MCF 10A (cell line): ENCODE measurements at regions not wholly inside any gene's neighbourhood (a gene's known extent, or its start where the extent isn't known, plus 50 kb on each side); places are given as distances from the start of the nearest gene placed in this dataset.

Source experiments
- BruUV-seq: library from RNA; stranded (reverse); fragments of 400-500 nt; replicated peaks from 2 replicates; lab custom pipeline; 2021; lab: Mats Ljungman, UMichigan
- CTCF ChIA-PET: fragments of 300-600 bp; sonication (Branson Sonifier 250); formaldehyde crosslinking; extraction: SDS; loops from one replicate; lab custom pipeline; 2021; ENCODE audit warnings: antibody characterized with exemption, inconsistent platforms; lab: Yijun Ruan, JAX
- POLR2A ChIA-PET: fragments of 300-600, 350-650 bp; sonication (Branson Sonifier 250); formaldehyde crosslinking; extraction: SDS; loops from one replicate; lab custom pipeline; 2020; ENCODE audit warnings: antibody characterized with exemption, inconsistent platforms; lab: Yijun Ruan, JAX
- DNase-seq: peaks from one replicate; pipeline ENCODE4 v3.0.0-alpha.2; 2018; ENCODE audit not compliant: unreplicated experiment
- H3K27ac Mint-ChIP-seq: one replicate; pipeline ENCODE4 v1.8.0; 2022; ENCODE audit warnings: mild to moderate bottlenecking, low read depth, mixed read lengths; ENCODE audit not compliant: unreplicated experiment
- H3K27me3 Mint-ChIP-seq: one replicate; pipeline ENCODE4 v1.8.0; 2022; ENCODE audit warnings: mixed read lengths; ENCODE audit not compliant: insufficient read depth, unreplicated experiment
- H3K36me3 Mint-ChIP-seq: one replicate; pipeline ENCODE4 v1.8.0; 2022; ENCODE audit warnings: mild to moderate bottlenecking, moderate library complexity, mixed read lengths; ENCODE audit not compliant: insufficient read depth, unreplicated experiment
- H3K4me1 Mint-ChIP-seq: one replicate; pipeline ENCODE4 v1.8.0; 2022; ENCODE audit warnings: mixed read lengths; ENCODE audit not compliant: insufficient read depth, unreplicated experiment
- H3K4me3 Mint-ChIP-seq: one replicate; pipeline ENCODE4 v1.8.0; 2022; ENCODE audit warnings: mild to moderate bottlenecking, moderate library complexity, mixed read lengths; ENCODE audit not compliant: unreplicated experiment
- H3K9me3 Mint-ChIP-seq: one replicate; pipeline ENCODE4 v1.8.0; 2022; ENCODE audit warnings: mixed read lengths; ENCODE audit not compliant: unreplicated experiment
- CTCF ChIP-seq: fragments of 200-600 bp; IDR thresholded peaks from one replicate; pipeline ENCODE4 v1.8.0; 2022; ENCODE audit warnings: antibody characterized with exemption, mild to moderate bottlenecking; ENCODE audit not compliant: unreplicated experiment
- intact Hi-C: fragments of 100-400 bp; cut with micrococcal nuclease; formaldehyde crosslinking; loops from 2 replicates; pipeline ENCODE4 v1.14.1; 2022

- Mint-ChIP-seq H3K36me3 (no peaks in the 10 kb centered on the region), H3K27ac (no peak overlapping the region), H3K27me3 (no peaks in the 10 kb centered on the region), H3K9me3 (no peaks in the 10 kb centered on the region), H3K4me1 (no peaks in the 10 kb centered on the region), H3K4me3 (no peak overlapping the region)
- POLR2A ChIA-PET, result interaction anchor here (1.1 kb wide), 1 partner anchor 16 kb away, joined by 3 read pairs; no protein-coding TSS in a partner anchor
- intact Hi-C loops, result no loop called here
- TF ChIP-seq CTCF, result no peak
- no peak for DNase-seq
- CTCF ChIA-PET, result no interaction called here
- BruUV-seq, result no TSS peak
Measured at GRCh38 chr13:65937251-65937650, 1292.9 kb downstream of the PCDH9 start.

- DNase-seq, result no peak
- Mint-ChIP-seq H3K27ac (peak overlapping the region; percentile 18), H3K27me3 (no peaks in the 10 kb centered on the region), H3K9me3 (no peaks in the 10 kb centered on the region), H3K4me3 (no peak overlapping the region), H3K36me3 (no peaks in the 10 kb centered on the region), H3K4me1 (no peaks in the 10 kb centered on the region)
- ChIA-PET POLR2A (no interaction called here), CTCF (no interaction called here)
- no TSS peak for BruUV-seq
- intact Hi-C loops, result no loop called here
- TF ChIP-seq CTCF, result no peak
Measured at GRCh38 chr13:65936249-65936648, 1293.9 kb downstream of the PCDH9 start.

- DNase-seq, result peak; percentile 51
- no peaks in the 10 kb centered on the region for H3K4me1 Mint-ChIP-seq
Measured at GRCh38 chr13:65932587-65933239, 1297.4 kb downstream of the PCDH9 start.

GRCh38 chr13:65932013-65932412, 1298.1 kb downstream of the PCDH9 start:
- intact Hi-C loops, result no loop called here
- Mint-ChIP-seq H3K27ac (no peak overlapping the region), H3K36me3 (no peaks in the 10 kb centered on the region), H3K4me1 (no peaks in the 10 kb centered on the region), H3K27me3 (no peaks in the 10 kb centered on the region), H3K4me3 (no peak overlapping the region), H3K9me3 (no peaks in the 10 kb centered on the region)
- CTCF ChIA-PET, result no interaction called here
- TF ChIP-seq CTCF, result no peak
- POLR2A ChIA-PET, result interaction anchor here (0.6 kb wide), 1 partner anchor 1217 kb away, joined by 4 read pairs; no protein-coding TSS in a partner anchor
- BruUV-seq, result no TSS peak
- no peak for DNase-seq

More at GRCh38 chr13:65932587-65933239, 1297.4 kb downstream of the PCDH9 start:
- no peak for TF ChIP-seq CTCF
- CTCF ChIA-PET, result interaction anchor here (1.0 kb wide), 1 partner anchor 9 kb away, joined by 4 read pairs; no protein-coding TSS in a partner anchor
- BruUV-seq, result no TSS peak
- H3K27ac Mint-ChIP-seq, result no peak overlapping the region
- no peaks in the 10 kb centered on the region for H3K27me3 Mint-ChIP-seq
- no peaks in the 10 kb centered on the region for H3K9me3 Mint-ChIP-seq
- intact Hi-C loops, result no loop called here
- H3K4me3 Mint-ChIP-seq, result no peak overlapping the region
- no peaks in the 10 kb centered on the region for H3K36me3 Mint-ChIP-seq
- POLR2A ChIA-PET, result interaction anchor here (1.0 kb wide), 1 partner anchor 27 kb away, joined by 3 read pairs; no protein-coding TSS in a partner anchor
